ENCODE measurements at regions not wholly inside any gene's neighbourhood (a gene's known extent, or its start where the extent isn't known, plus 50 kb on each side); places are given as distances from the start of the nearest gene placed in this dataset.

GRCh38 chr2:52539026-52539970, 1228.3 kb upstream of the CHAC2 start:
- no peak for TF ChIP-seq CTCF (IDR thresholded peaks at IDR 0.05; ENCODE audit: low read length)
- no peak for TF ChIP-seq EZH2phosphoT487 (IDR thresholded peaks at IDR 0.05; ENCODE audit: low read length)
